ENCODE measurements at regions not wholly inside any gene's neighbourhood (a gene's known extent, or its start where the extent isn't known, plus 50 kb on each side); places are given as distances from the start of the nearest gene placed in this dataset.

- TF ChIP-seq CTCF (IDR thresholded peaks at IDR 0.05) (no peak), POLR2A (IDR thresholded peaks at IDR 0.05) (no peak)
These were observed 1091.5 kb upstream of the CHAC2 start for GRCh38 chr2:52676056-52676455.

All from Peyer's patch (tissue), 4 donors.